HepG2 (cell line): ENCODE measurements at regions not wholly inside any gene's neighbourhood (a gene's known extent, or its start where the extent isn't known, plus 50 kb on each side); places are given as distances from the start of the nearest gene placed in this dataset.

ENCODE experiments used
- AFF4 ChIP-seq: sonication (generic); formaldehyde crosslinking; IDR thresholded peaks from 2 replicates; pipeline ENCODE4 v1.4.0; 2020; ENCODE audit warnings: missing genetic modification reagents
- AHR ChIP-seq: IDR thresholded peaks from 2 replicates; pipeline ENCODE4 v1.6.1; 2018; ENCODE audit warnings: missing genetic modification reagents, missing compliant biosample characterization
- DMTF1 ChIP-seq: sonication (generic); formaldehyde crosslinking; IDR thresholded peaks from 2 replicates; pipeline ENCODE4 v1.4.0; 2020; ENCODE audit warnings: mild to moderate bottlenecking, missing genetic modification reagents
- ELF1 ChIP-seq: sonication (generic); formaldehyde crosslinking; IDR thresholded peaks from 2 replicates; pipeline ENCODE4 v1.4.0; 2020; ENCODE audit warnings: missing genetic modification reagents
- FIP1L1 ChIP-seq: fragments of 200-400 bp; formaldehyde crosslinking; IDR thresholded peaks from 2 replicates; pipeline ENCODE4 v1.6.1; 2018; ENCODE audit warnings: low read depth, mild to moderate bottlenecking, low read length, moderate library complexity, borderline replicate concordance; ENCODE audit not compliant: insufficient read depth
- FOXO1 ChIP-seq: sonication (generic); formaldehyde crosslinking; IDR thresholded peaks from 2 replicates; pipeline ENCODE4 v1.4.0; 2020; ENCODE audit warnings: missing genetic modification reagents
- HMGXB3 ChIP-seq: sonication (generic); formaldehyde crosslinking; IDR thresholded peaks from 2 replicates; pipeline ENCODE4 v1.4.0; 2020; ENCODE audit warnings: missing genetic modification reagents, borderline replicate concordance
- KAT8 ChIP-seq: IDR thresholded peaks from 2 replicates; pipeline ENCODE4 v1.6.1; 2016; ENCODE audit warnings: missing genetic modification reagents, missing compliant biosample characterization
- KDM5A ChIP-seq: fragments of 200-600 bp; sonication (generic); IDR thresholded peaks from 2 replicates; pipeline ENCODE4 v1.7.0; 2018; ENCODE audit warnings: antibody characterized with exemption, mild to moderate bottlenecking, low read length, borderline replicate concordance
- MLX ChIP-seq: IDR thresholded peaks from 2 replicates; pipeline ENCODE4 v1.6.1; 2016
- SNAPC2 ChIP-seq: sonication (generic); formaldehyde crosslinking; IDR thresholded peaks from 2 replicates; pipeline ENCODE4 v1.8.1; 2022; ENCODE audit warnings: mild to moderate bottlenecking, missing genetic modification reagents
- ZNF546 ChIP-seq: sonication (generic); formaldehyde crosslinking; conservative IDR thresholded peaks from 2 replicates; pipeline ENCODE4 v1.8.1; 2023; ENCODE audit warnings: mild to moderate bottlenecking, missing genetic modification reagents
- ZNF574 ChIP-seq: sonication (generic); formaldehyde crosslinking; IDR thresholded peaks from 2 replicates; pipeline ENCODE4 v1.4.0; 2020; ENCODE audit warnings: missing genetic modification reagents
- ZNF639 ChIP-seq: conservative IDR thresholded peaks from 2 replicates; pipeline ENCODE4 v1.6.1; 2018; ENCODE audit warnings: missing genetic modification reagents

- TF ChIP-seq AFF4 (CRISPR knock-in tag) = no peak
- TF ChIP-seq ZNF546 = no peak
- no peak for TF ChIP-seq AHR (CRISPR knock-in tag)
- no peak for TF ChIP-seq HMGXB3 (CRISPR knock-in tag)
- TF ChIP-seq MLX (CRISPR knock-in tag) = 0 out of 2 replicates have a peak, but pooled peaks have one; percentile 14
- TF ChIP-seq KDM5A = no peak
- no peak for TF ChIP-seq SNAPC2 (CRISPR knock-in tag)
- TF ChIP-seq ZNF639 (CRISPR knock-in tag) = no peak
- TF ChIP-seq FOXO1 = peak; percentile 79
- TF ChIP-seq FIP1L1 = no peak
- peak; percentile 32; the same call in 1 of the 2 replicates for TF ChIP-seq ZNF574 (CRISPR knock-in tag)
- 0 out of 2 replicates have a peak, but pooled peaks have one; percentile 12 for TF ChIP-seq ELF1
- TF ChIP-seq KAT8 (CRISPR knock-in tag) = peak; percentile 63; the same call in 1 of the 2 replicates
- TF ChIP-seq DMTF1 (CRISPR knock-in tag) = no peak
These were observed 80.1 kb upstream of the NXT1 start (continued) for GRCh38 chr20:23270382-23270911.
